GM19397 (cell line): ENCODE measurements at regions not wholly inside any gene's neighbourhood (a gene's known extent, or its start where the extent isn't known, plus 50 kb on each side); places are given as distances from the start of the nearest gene placed in this dataset.
"Not testable (repeated sequence)": the region's sequence is repeated elsewhere in the genome, so short reads cannot be mapped to it uniquely, and the experiment has no call there.

Source experiments
- ATAC-seq: cut with Tn5 transposase; IDR thresholded peaks from one replicate; pipeline ENCODE4 v1.9.1; 2021; ENCODE audit warnings: mild to moderate bottlenecking, moderate library complexity; ENCODE audit not compliant: unreplicated experiment

DNA sequence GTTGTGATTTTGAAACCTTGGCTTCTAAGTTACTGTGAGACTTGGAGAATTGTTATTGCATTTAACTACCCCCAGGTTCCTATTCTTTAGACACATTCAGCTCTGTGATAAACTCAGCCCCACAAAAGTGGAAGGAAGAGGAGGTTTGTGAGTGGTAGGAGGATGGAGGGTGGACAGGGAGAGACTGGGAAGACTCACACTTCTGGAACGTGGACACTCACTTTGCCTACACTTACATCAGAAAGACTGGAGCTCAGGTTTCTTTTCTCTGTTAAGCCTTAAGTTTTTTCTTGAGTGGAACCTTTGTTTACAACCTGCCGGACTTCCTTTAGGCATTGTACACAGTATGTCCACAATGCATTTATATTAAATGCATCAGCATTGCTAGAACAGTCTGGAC lies 99.0 kb downstream of the AREG start:
- ATAC-seq, result no peak

DNA sequence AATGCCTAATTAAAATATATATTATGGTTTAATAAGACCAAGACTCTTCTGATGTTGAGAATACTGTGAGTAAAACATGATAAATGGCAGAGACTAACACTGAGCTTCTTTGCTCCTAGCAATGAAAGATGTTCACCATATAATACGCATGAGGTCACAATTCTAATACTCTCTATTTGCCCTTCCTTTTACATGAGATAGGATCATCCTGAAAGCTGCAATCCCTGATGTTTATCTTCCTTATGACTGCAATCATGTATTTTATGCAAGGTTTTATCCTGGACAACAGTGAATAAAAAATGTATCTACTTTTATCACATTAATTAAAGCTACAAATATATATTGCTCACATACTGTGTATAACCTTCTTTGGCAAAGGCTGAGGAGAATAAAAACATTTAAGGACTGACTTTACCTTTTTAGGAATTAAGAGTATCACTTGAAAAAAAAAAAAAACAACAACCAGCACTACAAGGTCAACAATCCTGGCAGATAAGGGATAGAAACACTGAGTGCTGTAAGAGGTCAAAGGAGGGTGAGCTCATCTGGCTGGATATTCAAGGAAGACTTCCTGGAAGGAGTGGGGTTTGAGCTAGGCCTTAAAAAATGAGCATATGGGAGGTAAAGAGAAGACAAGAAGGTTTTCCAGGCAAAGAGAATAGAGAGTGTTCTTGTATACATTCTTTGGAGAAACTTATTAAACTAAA lies 99.9 kb downstream of the AREG start:
- ATAC-seq, result no peak

DNA sequence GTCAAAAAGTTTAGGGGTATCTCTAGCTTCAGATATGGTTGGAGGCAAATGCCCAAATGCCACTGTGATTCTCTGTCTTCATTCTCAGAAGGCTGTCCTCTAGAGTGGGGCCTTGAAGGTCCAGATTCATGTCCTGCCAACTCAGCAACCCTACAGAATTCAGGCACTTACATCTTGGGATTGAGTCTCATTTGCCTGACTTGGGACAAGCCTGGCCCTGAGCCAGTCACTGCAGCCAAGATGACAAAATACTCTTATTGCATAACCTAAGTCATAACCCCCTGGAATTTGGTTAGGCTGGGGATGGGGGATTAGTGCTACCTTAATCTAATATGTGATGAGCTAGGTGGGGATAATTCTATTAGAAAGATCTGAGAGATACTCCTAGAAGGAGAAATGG lies 100.5 kb downstream of the AREG start:
- ATAC-seq, result no peak

DNA sequence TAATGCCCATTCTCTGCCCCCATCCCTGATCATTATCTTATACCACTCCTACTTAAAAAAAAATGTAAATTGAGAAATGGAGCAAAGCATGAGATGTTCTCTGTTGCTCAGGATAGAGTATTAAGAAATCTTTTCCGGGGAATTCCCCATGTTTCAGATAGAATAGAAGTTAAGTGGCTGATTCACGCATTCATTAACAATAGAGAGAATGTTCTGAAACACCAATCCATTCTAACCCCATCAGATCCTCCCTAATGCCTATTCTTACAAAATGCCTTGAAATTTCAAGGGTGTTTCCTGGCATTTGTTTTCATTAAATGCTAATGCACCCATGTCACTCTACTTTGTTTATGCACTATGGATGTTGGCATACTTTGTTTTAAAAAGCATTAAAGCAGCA lies 101.1 kb downstream of the AREG start:
- ATAC-seq, result no peak

DNA sequence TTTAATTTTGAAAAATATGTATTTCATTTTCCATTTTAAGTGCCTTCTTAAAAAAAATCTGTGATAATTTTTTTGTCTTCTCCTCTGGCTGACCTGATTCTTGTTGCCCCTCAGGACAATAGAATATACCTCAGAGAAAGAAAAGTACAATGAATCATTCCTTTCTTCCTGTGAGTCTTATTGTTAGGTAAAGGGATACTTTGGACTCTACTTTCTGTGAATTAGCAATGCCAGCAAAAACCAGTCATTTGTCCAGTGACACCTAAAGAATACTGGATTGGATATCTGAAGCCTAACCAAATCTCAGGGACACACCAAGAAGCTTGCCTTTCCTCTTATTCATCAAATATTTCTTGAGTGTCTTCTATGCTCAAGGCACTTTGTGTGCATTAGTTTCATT lies 102.1 kb downstream of the AREG start:
- ATAC-seq, result no peak

DNA sequence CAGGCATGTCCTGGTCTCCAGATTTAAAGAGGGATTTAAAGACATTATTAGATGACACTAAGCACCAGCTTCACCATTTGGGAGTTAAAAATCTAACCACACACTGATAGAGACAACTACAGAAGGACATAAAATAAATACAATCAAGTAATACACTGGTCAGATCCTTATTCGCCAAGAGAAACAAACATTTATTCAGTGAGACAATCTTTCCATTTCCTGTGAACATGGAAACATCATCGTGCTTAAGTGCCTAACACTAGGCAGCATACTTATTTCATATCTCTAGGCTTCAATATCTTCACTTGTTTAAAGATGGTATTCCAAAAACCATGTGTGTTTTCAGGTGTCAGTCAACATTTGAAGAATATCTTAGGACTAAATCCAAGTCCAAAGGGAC lies 103.6 kb downstream of the AREG start:
- ATAC-seq, result no peak

DNA sequence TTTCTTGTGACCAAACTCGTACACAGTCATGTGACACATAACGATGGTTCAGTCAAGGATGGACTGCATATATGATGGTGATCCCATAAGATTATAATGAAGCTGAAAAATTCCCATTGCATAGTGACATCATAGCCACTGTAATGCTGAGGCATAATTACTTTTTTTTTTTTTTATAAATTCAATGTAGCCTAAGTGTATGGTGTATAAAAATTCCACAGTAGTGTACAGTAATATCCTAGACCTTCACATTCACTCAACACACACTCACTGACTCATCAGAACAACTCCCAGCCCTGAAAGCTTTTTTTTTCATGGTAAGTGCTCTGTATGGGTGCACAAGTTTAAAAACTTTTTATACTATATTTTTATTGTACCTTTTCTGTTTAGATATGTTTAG lies 105.0 kb downstream of the AREG start:
- no peak for ATAC-seq

DNA sequence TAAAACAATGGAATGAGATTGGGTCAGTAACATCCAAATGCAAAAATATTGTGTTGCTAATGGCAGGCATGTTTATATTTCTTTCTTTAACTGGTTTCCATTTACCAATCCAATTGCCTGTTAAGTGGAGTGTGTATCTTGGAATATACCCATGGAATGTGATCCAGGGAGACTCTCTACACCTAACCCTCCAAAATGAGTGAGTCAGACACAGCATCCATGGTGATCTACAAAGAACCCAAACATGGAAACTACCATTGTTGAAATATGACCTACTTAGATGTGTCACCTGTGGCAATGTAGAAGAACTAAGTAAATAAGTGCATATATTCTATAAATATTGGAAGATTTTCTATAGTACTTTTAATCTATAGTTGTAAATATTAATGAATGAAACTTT lies 110.3 kb downstream of the AREG start:
- ATAC-seq, result no peak

DNA sequence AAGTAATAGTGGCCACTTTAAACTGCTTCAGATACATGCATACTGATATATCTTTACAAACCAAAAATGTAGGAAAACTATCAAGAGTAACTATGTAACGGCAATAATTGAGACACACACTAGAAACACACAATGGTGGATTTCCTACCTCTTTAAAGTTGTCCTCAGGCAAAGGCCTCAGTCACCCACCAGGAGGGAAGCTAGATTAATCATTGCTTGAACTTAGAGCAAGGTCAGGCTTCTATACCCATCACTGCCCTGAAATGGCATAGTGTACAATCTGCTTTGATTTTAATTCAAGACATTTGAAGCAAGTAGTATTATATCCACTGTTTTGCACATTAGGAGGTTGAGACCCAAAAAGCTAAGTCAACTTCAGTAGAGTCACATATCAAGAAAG lies 110.9 kb downstream of the AREG start:
- ATAC-seq, result no peak

DNA sequence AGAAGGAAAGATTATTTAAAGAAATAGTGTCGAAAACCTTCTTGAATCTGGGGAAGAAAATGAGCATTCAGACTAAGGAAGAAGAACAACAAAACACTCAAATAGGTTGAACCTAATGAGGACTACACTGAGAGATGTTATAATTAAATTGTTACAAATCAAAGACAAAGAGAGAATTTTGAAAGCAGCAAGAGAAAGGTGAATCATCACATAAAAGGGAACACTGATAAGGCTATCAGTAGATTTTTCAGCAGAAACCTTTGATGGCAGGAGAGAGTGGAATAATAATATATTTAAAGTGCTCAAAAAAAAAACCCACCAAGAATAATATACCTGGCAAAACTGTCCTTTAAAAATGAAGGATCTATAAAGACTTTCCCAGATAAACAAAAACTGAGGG lies 114.9 kb downstream of the AREG start:
- ATAC-seq, result no peak

DNA sequence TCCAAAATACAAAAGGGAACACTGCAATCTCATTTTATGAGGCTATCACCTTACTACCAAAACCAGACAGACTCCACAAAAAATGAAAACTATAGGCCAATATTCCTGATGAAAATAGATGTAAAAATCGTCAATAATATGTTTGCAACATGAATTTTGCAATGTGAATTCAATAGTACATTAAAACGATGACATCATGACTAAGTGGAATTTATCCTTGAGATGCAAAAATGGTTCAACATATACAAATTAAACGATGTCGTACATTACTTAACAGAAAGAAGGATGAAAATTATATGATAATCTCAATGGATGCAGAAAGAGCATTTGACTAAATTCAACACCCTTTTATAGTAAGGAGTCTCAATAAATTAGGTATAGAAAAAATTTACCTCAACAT lies 123.0 kb downstream of the AREG start:
- no peak for ATAC-seq

DNA sequence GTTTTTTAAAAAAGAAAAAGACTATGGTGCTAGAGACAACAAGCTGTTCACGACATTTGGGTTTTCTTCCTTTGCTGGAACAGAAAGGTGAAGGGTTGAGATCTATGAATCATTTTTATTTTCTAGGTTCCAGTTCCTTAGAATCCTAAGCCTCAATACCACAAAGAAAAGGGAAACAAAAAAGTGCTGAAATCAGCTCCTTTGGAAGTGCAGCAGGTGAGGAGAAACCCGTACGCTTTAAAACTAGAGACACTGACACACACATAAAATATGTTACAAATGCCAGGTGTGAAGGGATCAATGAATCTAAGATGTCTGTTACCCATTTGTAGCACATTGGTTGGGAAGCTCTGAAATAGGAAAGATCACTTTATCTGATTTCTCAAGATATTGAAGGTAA lies 125.2 kb downstream of the AREG start:
- ATAC-seq, result no peak

DNA sequence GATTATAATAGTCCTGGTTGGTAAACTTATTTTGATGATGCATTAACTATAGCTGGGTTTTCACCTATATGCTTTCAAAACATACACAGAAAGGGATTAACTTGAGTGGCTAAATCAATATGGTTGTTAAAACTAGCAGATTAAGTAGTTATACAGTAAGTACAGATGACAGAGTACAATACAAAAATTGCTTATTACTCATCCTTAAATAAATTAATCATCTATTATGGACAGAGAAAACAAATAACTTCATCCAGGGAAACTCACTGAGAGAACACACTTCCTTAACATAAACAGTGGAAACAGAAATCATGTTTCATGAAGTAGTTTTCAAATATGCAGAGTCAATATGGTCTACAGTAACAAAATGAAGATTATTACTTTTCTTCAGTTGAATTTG lies 133.4 kb downstream of the AREG start:
- no peak for ATAC-seq

DNA sequence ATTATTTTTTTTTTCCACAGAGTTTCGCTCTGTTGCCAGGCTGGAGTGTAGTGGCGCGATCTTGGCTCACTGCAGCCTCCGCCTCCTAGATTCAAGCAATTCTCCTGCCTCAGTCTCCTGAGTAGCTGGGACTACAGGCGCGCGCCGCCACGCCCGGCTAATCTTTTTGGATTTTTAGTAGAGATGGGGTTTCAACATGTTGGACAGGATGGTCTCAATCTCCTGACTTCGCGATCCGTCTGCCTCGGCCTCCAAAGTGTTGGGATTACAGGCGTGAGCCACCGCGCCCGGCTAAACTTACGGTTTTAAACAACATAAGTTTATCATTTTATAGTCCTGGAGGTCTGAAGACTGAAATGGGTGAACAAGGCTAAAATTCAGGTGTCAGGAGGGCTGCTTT lies 133.9 kb downstream of the AREG start:
- ATAC-seq, result not testable (repeated sequence)

DNA sequence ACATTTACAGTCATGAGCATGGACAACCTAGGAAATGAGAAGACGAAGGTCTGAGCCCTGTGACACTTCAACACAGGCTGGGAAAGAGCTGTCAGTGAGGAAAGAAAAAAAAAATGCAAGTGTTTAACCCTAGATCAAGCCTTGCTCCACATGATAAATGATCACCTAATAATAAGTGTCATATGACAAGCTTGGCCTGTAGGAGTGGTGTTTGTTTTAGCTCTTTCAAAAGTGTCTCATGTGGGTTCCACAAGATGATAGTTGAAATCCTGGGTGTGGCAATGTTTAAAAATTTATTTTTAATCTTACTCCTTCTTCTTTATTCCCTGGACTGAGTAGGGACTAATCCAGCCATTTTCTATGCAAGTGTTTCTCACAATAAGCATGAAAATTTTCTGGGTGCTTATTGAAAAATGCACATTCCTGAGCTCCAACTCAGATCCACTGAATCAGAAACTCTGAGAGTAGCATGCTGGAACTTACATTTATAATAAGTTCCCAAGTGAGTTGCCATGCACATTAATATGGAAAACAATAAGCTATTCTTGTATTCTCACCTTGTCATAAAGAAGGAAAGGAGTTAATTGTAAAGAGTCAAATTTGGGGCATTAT lies 138.3 kb downstream of the AREG start:
- ATAC-seq, result no peak

DNA sequence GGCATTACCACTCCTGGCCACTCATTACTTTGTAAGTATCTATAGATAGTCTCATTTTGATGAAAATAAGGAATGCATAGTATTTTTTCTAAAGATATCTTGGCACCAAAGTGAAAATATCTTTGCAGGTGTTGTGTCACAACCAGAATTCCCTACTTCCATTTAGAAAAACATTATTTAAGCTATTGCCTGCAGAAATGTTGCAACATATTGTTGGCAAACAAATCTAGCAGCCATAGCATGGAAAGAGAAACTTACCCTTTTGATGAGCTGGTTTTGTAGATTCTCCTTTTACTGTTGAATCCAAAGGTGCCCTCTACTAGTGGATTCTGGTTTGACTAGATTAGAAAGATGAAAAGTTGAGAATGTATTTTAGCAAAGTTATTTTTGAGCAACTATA lies 138.8 kb downstream of the AREG start:
- ATAC-seq, result no peak

DNA sequence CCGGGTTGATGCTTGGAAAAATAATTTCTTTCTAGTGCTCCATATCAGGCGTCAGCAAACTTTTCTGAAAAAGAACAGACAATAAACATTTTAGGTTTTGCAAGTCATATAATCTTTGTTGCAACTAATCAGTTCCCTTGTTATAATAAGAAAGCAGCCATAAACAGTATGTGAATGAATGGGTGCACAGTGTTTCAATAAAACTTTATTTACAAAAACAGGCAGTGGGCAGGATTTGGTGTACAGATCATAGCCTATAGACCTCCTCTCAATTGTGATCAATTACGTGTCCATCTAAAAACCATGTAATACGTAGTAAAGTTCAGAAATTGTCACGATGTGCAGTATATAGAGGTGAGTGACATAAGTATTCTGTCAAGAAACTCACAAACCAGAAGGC lies 143.4 kb downstream of the AREG start:
- ATAC-seq, result no peak

DNA sequence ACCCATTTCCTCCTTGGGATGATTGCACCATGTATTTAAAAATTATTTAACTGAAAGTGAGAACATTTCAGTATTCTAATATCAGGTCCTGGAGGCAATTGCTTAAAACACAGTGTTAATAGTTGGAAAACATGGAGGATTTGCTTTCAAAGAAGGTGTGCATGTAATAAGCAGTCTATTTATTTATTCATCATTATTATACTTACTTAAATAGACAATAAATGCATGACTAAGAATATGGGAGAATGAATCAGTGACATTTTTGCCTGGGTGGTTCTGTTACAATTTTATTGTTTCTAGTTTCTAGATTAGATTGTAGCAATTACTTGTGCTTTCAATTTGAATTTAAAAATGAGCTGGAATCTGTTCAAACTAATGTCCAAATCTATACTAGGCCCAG lies 145.5 kb downstream of the AREG start:
- no peak for ATAC-seq

DNA sequence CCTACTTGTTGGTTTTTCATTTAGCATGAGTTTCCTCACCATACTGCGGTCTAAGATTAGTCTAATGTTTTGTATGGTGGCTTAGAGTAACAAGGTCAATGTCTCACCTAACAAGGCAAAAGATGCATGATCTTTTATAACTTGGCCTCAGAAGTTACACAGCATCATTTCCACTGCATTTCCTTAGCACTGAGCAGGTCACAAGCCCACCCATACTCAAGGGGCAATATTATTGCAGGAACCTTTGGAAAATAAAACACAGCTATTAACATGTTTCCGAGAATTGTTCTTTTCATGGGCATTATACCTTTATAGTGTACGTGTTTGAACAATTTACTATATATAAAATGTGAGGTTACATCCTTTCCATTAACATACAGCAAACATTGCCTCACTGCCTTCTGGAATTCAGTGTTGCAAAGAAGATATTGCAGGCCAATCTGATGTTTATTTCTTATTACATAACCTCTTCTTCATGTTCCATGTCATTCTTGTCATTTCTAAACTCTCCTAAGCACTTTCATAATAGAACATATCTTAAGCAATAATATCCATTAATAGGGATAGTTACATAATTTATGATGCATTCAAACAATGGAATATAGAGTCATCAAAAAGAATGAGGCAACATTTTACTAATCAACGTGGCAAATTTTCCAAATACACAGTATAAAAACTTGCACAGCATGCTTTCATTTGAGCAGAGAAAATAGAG lies 153.8 kb downstream of the AREG start:
- no peak for ATAC-seq

DNA sequence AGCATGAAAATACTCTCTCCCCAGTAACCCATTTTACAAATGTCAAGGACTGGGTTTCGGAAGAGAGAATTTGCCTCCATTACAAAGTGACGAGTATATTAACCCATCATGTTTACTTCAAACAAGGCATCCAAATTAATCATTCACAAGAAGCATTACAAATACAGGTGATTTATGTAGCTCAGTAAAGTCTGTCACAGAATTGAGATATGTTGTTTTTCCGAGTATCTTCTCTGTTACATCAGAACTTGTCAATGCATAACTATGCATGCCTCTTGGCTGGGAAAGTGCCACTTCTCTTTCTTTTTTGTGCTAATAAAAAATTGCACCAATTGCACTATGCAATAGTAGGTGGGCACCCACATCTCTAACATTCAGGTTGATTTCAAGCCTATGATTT lies 158.2 kb downstream of the AREG start:
- no peak for ATAC-seq

DNA sequence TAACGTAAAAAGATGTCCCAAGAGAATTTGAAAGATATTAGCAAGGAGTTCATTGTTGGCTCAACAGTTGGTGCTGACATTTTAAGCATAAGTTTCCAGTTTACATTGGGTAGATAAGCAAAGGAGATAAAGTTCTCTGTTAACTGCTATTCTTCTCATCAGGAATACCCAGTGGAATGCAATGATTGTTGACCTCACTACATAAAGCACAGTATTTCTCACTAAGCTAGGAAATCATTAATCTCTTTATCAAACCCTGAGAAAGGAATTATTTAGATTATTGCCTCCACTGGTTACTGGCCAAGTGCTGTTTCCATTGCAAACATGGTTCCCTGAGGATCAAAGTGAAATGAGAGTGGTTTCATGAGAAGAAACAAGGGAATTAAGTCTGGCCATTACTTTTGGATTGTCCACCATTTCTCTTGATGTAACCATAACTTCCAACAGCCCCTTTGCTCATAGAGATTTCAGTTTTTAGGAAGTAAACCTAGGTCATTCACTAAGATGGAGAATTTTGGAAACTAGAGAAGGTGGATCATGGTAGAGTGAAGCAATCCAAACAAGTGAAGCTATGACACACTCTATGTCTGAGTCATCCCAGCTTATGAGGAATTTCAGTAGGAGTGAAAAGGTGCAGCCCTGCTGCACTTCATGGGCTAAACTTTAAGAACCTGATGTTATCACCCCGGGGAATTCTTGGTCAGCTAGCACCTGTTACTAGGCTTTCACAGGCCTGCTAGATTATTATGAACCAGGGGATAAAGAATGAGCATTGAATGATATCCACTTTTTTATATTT lies 163.4 kb downstream of the AREG start:
- ATAC-seq, result no peak

DNA sequence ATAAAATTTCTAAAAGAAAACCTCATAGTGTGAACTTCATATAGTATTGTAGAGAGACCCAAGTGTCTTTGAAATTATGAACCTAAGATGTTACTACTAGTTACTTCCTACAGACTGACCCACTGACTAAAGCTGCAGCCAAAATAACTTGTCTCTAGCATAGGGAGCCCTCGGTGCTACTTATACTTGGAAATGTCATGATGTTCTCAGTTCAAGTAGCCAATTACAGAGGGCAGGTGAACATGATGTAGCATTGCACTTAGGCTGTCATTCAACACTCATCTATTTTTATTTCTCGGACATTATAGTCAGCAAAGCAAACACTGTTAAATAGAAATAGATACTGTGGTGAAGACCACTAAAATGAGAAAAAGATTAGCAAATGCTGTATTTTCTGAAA lies 165.6 kb downstream of the AREG start:
- ATAC-seq, result no peak
